ENCODE measurements at regions not wholly inside any gene's neighbourhood (a gene's known extent, or its start where the extent isn't known, plus 50 kb on each side); places are given as distances from the start of the nearest gene placed in this dataset.
"Not testable (repeated sequence)": the region's sequence is repeated elsewhere in the genome, so short reads cannot be mapped to it uniquely, and the experiment has no call there.

- no peak for DNase-seq (ENCODE audit: low spot score)
Observed at GRCh38 chr12:131378176-131378842, 332.6 kb upstream of the SFSWAP start.

GRCh38 chr12:131378861-131379665 is 331.8 kb upstream of the SFSWAP start:
- DNase-seq (ENCODE audit: low spot score): no peak

DNA sequence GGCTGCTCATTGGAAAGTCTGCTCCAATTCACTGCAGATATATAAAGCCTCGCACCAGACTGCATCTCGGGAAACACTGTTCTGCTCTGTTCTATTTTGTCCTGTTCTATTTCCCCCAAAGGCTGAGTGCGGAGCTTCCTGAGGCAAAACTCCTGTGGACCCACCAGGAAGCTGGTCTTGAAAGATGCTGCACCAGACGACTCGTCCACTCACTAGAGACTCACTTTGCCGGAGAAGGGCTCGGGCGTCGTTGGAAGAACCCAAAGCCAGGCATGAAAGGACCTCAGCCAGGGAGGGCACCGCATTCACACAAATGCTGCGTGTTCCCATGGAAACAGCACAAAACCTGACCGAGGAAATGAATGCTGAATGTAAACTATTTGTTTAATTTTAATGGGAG is 331.2 kb upstream of the SFSWAP start:
- DNase-seq (ENCODE audit: low spot score): no peak

DNA sequence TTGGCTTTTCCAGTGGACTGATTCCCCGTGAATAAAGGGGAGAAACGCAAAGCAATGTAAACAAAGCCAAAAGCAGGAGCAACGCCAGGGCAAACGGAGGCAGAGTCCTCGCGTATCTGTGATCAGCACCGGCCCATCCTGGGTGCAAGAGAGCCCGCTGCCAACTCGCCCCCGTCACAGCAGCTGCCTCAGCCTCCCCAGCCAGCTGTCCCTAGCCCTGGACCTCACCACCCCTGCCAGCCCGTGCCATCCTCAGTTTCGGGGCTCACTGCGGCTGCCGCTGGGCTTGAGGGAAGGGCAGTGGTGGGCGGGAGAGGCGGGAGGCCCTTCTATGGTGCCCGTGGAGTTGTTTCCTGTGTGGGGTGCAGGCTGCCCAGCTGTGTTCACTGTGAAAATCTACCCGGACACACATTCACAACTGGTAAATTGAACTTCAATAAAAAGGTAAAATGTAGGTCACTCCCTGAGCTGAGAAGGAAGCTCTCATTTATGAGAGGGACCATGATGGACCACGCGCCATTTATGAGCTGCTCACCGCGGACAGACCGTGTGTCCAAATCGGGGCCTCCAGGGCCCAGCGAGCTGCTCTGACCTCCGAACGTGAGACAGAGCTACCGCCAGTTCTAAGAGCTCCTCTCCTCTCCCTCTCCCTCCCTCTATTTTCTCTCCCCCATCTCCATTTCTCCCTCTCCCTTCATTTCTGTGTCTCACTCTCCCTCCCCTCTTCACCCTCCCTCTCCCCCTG is 330.5 kb upstream of the SFSWAP start:
- no peak for DNase-seq (ENCODE audit: low spot score)

DNA sequence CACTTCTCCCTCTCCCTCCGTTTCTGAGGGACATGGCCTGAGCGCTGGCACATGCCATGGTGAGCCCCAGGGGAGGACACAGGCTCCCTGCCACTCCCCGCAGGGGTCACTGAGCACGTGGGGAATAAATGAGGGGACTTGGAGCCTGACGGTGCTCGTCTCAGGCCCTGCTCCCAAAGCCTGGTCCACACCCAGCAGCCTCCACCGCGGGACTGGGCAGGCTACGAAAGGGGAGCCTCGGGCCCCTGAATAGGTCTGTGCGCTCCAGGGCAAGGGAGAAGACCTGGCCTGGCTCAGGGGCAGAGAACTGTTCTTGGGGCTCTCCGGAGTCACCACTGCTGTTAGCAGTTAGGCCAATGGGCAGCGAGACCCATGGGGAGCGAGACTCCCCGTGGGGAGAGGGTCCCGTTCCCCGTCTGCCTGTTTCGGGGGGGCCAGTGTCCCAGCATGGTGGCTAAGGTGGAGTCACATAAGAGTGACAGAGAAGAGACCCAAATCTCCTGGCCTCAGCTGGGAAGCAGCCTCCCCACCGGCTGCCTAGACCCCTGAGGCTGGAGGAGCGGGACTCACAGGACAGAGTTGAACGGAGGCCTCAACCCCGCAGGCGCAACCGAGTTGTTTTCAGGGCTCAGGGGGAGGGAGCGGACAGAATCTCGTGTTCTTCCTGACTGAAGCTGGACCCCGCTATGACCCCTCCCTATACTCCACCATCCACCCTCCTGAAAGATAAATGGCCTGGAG is 329.8 kb upstream of the SFSWAP start:
- DNase-seq (ENCODE audit: low spot score): no peak

GRCh38 chr12:131381716-131382430 is 329.0 kb upstream of the SFSWAP start:
- DNase-seq (ENCODE audit: low spot score): no peak

DNA sequence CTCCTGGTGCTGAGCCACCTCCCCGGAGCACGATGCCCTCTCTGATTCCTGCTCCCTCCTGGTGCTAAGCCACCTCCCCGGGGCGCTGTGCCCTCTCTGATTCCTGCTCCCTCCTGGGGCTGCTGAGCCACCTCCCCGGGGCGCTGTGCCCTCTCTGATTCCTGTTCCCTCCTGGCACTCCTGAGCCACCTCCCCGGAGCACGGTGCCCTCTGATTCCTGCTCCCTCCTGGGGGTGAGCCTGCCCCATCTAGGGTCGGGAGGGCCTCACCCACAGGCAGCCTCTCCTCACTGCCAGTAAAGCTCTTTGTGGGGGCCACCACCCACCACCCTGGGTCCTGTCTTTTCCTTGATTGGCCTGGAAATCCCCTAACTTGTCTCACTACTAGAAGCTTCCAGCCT is 327.6 kb upstream of the SFSWAP start:
- no peak for DNase-seq (ENCODE audit: low spot score)

DNA sequence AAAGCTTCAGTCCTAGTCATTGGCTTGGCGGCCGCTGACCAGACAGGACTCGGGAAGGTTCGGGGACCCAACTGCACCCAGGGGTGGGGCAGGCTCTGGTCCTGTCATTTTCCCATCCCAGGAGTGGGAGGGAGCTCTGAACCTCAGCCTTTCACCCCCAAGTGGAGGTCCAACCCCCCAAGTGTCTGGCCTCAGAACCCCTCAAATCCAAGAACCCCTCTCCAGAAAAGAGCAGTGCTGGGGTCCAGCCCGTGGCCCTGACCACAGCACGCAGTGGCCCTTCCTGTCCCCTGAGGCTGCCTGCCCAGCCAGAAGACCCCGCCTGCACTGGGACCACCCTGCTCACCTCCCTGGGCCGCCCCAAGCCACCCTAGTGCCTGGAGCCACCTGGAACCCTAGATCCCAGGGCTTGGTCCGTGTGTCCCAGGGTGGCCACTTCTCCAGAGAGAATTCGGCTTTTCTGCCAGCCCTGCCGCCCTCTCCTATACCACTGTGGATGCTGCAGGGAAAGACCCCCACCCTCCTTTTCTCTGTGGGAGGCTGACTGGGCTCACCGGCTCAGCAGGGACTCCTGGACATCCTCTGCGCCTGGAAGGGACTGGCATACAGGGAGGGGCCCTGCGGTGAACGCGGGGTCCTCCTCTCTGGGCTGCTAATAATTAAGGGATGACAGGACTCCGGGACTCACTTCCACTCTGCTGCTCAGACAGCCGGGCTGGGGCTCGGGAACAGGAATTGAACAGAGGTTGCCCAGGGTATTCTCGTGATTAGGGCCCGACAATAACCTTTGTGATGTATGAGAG is 326.9 kb upstream of the SFSWAP start:
- no peak for DNase-seq (ENCODE audit: low spot score)

- DNase-seq (ENCODE audit: low spot score): no peak
Observed at GRCh38 chr12:131384544-131384855, 326.4 kb upstream of the SFSWAP start.

DNA sequence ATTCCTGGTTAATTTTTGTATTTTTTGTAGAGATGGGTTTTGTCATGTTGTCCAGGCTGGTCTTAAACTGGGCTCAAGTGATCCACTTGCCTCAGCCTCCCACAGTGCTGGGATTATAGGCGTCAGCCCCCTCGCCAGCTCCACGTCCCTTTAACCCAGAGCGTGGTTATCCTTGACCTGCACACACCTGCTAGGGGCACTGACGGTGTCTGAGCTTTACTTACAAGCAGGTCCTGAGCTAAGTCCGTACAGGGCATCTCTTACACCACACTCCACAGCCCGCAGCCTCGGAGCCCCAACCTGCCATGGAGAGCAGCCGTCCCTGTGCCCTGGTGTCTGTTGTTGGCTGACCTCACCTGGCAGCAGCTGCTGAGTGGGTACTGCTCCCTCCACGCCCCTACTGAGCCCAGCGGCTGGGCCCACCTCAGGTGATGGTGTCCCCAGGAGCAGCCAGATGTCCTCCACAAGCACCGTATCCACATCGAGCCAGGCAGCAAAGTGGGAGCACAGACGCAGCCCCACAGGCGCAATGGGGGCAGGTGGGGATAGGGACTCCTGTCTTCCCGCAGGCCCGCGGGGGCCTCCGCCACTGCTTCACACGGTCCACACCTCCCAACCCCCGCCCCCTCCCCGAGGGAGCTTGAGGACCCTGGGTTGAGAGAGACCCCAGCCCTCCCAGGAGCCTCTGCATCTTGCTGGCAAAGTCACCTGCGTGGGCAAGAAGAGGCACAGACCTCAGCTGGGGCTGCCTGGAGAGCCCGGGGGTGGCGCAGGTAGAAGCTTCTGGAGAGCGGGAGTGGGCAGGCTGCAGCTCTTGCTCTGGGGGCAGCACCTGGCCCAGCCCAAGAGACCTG is 325.4 kb upstream of the SFSWAP start:
- no peak for DNase-seq (ENCODE audit: low spot score)

DNA sequence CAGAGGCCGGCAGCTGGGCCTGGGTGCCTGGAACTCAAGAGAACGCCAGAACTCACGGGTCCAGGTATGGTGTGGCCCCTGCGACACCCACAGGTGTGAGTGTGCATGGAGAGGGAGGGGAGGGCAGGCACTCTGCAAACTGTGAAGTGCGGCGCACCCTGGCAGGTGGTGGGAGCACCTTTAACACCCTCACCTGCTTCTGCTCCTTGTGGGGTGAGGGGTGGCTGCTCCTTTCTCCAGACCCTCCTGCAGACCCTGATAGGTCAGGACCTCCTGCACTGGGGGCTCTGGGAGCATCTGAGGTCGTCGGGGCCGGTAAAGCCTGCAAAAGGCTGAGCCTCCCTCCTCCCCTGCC is 324.7 kb upstream of the SFSWAP start:
- DNase-seq (ENCODE audit: low spot score): no peak

DNA sequence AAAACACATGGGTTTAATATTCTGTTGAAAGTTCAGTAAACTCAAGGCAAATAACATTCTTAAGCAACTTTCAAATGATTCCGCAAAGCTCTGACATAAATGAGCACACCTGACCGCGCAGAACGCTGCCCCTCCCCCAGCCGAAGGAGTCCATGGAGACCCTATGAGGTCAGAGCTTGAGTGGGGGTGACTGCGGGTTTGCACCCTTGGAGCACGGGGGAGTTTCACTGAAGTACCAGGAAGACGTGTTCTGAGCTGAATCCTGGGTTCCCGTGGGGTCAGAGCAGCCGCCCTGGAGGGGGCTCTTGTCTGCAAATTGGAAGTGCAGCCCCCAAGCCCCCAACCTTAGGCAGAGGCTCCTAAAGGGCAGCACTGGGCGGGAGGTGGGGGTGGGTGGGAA is 324.1 kb upstream of the SFSWAP start:
- DNase-seq (ENCODE audit: low spot score): no peak

DNA sequence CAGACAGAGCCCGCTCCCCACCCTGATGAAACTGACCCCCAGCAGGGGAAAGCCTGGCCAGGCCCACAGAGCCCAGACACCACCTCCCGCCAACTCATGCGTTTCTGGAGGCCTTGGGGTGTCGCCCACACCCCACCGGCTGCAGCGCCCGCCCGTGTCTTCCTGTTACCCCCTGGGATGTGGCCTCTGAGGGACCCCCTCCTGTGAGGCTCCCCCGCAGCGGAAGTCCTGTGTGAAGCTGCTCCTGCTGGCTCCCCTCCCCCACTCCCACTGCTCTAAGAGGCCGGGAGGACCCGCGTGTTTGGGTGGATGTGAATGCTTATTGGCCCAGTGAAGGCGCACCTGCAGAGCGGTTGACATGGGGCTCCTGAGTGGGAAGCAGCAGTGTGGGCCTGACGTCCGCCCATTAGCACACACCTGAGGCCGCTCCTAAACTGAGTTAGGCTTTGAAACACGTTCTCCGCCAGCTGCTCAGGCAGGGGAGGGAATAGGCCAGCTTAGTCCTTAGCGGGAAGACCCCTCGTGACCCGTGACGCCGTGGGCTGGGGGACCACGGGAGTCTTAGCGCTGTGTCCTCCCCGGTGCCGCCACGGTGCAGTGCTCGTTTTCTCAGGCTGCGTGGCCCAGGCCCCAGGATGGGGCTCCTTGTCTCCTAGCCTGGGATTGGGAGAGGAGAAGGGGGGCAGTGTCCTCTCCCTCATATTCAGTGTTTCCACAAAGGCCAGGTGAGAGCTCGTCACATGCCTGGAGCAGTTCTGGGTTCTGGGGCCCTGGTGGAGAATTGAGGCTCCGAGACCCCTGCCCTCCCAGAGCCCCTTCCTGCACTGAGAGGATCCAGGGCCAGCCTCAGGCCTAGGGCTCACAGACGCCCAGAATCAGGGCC is 323.4 kb upstream of the SFSWAP start:
- DNase-seq (ENCODE audit: low spot score): no peak

GRCh38 chr12:131388164-131389053 is 322.5 kb upstream of the SFSWAP start:
- not testable (repeated sequence) for DNase-seq (ENCODE audit: low spot score)

DNA sequence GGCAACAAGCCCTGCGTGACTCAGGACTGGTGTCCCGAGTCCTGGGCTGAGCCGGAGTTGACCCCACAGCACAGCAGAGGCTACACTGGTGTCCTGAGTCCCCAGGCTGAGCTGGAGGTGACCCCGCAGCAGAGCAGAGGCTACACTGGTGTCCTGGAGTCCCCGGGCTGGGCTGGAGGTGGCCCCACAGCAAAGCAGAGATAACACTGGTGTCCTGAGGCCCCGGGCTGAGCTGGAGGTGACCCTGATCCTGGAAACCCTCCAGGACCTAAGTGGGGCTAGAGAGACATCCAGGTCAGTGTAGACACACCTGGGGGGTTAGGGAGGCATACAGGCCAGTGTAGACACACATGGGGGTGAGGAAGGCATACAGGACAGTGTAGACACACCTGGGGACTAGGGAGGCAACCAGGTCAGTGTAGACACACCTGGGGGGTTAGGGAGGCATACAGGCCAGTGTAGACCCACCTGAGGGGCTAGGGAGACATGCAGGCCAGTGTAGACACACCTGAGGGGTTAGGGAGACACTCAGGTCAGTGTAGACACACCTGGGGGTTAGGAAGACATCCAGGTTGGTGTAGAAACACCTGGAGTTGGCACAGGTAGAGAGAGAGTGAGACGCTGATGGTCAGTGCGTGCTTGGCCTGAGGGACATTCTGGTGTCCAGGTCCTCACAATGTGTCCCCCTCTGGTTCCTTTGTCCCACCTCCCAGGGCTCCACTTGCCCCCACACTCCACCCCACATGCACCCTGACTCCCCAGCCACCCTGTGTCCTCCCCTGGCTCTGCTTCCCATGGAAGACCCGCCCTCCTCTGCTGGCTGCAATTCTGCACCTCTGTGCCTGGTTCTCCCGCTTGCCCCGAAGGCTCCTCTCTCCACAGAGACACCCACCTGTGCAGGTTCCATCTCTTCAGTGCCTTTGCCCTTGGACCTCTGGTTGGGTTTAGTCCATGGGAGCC is 321.6 kb upstream of the SFSWAP start:
- no peak for DNase-seq (ENCODE audit: low spot score)

DNA sequence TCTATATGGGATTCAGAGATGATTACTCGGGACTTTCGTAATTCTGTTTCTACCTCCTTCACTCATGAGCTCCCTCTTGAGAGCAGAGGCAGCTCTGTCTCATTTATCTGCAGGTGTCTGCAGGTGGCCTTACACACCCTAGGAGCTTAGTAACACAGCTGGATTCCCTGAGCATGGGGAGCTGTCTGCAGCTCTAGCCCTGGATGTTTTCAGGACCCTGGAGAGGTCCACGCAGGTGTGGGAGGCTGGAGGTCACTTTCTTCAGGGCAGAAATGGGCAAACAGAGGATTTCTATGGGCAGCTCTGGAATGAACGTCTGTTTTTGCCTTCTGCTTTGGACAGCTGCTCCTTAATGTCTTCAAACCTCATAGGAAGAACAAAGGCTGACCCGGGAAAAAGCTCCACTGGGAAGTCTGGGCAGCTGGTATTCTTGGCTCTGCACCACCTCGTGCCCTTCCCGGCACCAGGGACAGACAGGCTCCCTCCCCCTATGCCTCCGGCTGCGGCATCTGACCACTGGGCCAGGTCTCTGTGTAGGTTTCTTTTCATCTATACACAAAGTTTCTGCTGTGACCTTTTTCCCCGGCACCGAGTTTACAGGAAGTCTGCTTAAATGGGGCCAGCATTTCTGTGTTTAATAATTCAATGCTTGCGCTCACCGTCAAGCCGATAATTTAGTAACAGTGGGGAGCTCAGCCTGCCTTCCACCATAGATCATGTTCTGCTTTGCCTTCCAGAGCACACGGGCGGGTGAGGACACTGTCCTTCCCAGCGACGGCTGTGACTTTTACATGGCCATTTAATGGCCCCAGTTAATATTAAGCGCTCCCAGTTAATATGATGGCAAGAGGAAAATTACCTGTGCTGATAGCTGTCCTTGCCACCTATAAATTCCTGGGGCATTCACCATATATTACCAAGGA is 320.2 kb upstream of the SFSWAP start:
- DNase-seq (ENCODE audit: low spot score): peak; percentile 61

Data from HuH-7.5 (cell line).